Bronchial epithelial cell (primary cell): ENCODE measurements at regions not wholly inside any gene's neighbourhood (a gene's known extent, or its start where the extent isn't known, plus 50 kb on each side); places are given as distances from the start of the nearest gene placed in this dataset.

Experiments
- DNase-seq: peaks from one replicate; pipeline ENCODE4 v3.0.0-alpha.2; 2010; ENCODE audit warnings: low read depth
- FAIRE-seq: peaks from 2 replicates; lab custom pipeline; 2011; peaks lifted over from hg19 to GRCh38; lab: Jason Lieb, UNC
- H3K27me3 ChIP-seq: 2 replicates; pipeline ENCODE4 v1.5.1; 2011; ENCODE audit warnings: low read length; ENCODE audit not compliant: control insufficient read depth, insufficient read depth
- H3K36me3 ChIP-seq: 2 replicates; pipeline ENCODE4 v1.5.1; 2011; ENCODE audit warnings: low read length; ENCODE audit not compliant: control insufficient read depth, insufficient read depth
- H3K4me3 ChIP-seq: 2 replicates; pipeline ENCODE4 v1.5.1; 2011; ENCODE audit warnings: mild to moderate bottlenecking, low read depth, low read length, control low read depth
- CTCF ChIP-seq: IDR thresholded peaks from 2 replicates; pipeline ENCODE4 v1.5.1; 2011; ENCODE audit warnings: mild to moderate bottlenecking, moderate library complexity, low read length, control low read depth, inconsistent platforms; ENCODE audit not compliant: insufficient read depth, severe bottlenecking

GRCh38 chr4:35365186-35365585 lies 879.1 kb downstream of the ARAP2 start:
- FAIRE-seq: no peak
- TF ChIP-seq CTCF: no peak

GRCh38 chr4:35399912-35400311 lies 844.4 kb downstream of the ARAP2 start:
- FAIRE-seq (no peak), DNase-seq (no peak)
- H3K36me3 ChIP-seq: no peaks in the 10 kb centered on the region
- no peak overlapping the region for H3K4me3 ChIP-seq
- H3K27me3 ChIP-seq: no peaks in the 10 kb centered on the region
- no peak for TF ChIP-seq CTCF

More at GRCh38 chr4:35365186-35365585, 879.1 kb downstream of the ARAP2 start:
- Histone ChIP-seq H3K36me3 (no peaks in the 10 kb centered on the region), H3K4me3 (no peak overlapping the region), H3K27me3 (no peaks in the 10 kb centered on the region)
- DNase-seq: no peak

- no peak for FAIRE-seq
Measured at GRCh38 chr4:35423104-35423503, 821.2 kb downstream of the ARAP2 start.

GRCh38 chr4:35447474-35447873 lies 796.8 kb downstream of the ARAP2 start:
- DNase-seq (no peak), FAIRE-seq (no peak)
- H3K4me3 ChIP-seq: no peak overlapping the region
- no peak for TF ChIP-seq CTCF
- no peaks in the 10 kb centered on the region for H3K27me3 ChIP-seq
- no peaks in the 10 kb centered on the region for H3K36me3 ChIP-seq

More at GRCh38 chr4:35423104-35423503, 821.2 kb downstream of the ARAP2 start:
- no peak for TF ChIP-seq CTCF
- Histone ChIP-seq H3K36me3 (no peaks in the 10 kb centered on the region), H3K27me3 (no peaks in the 10 kb centered on the region), H3K4me3 (no peak overlapping the region)
- no peak for DNase-seq

GRCh38 chr4:35459045-35459444 lies 785.3 kb downstream of the ARAP2 start:
- DNase-seq: no peak

More at GRCh38 chr4:35459045-35459444, 785.3 kb downstream of the ARAP2 start:
- Histone ChIP-seq H3K4me3 (no peak overlapping the region), H3K27me3 (no peaks in the 10 kb centered on the region), H3K36me3 (no peaks in the 10 kb centered on the region)
- no peak for TF ChIP-seq CTCF
- FAIRE-seq: no peak
